HG02943 (cell line): ENCODE measurements at regions not wholly inside any gene's neighbourhood (a gene's known extent, or its start where the extent isn't known, plus 50 kb on each side); places are given as distances from the start of the nearest gene placed in this dataset.
"Not testable (repeated sequence)": the region's sequence is repeated elsewhere in the genome, so short reads cannot be mapped to it uniquely, and the experiment has no call there.

Experiments used
- ATAC-seq: cut with Tn5 transposase; IDR thresholded peaks from one replicate; pipeline ENCODE4 v1.9.1; 2021; ENCODE audit warnings: mild to moderate bottlenecking, low read depth, moderate library complexity; ENCODE audit not compliant: unreplicated experiment

GRCh38 chr4:158053801-158054200, 119.0 kb downstream of the GASK1B start:
- no peak for ATAC-seq

GRCh38 chr4:158053086-158053485, 119.7 kb downstream of the GASK1B start:
- no peak for ATAC-seq

GRCh38 chr4:158051401-158052235, 121.2 kb downstream of the GASK1B start:
- ATAC-seq: no peak

- ATAC-seq: no peak
Measured at GRCh38 chr4:158050942-158051341, 121.9 kb downstream of the GASK1B start.

- no peak for ATAC-seq
Measured at GRCh38 chr4:158046345-158046744, 126.5 kb downstream of the GASK1B start.

GRCh38 chr4:158043971-158044618, 128.7 kb downstream of the GASK1B start:
- no peak for ATAC-seq

GRCh38 chr4:158042591-158043030, 130.2 kb downstream of the GASK1B start:
- no peak for ATAC-seq

- no peak for ATAC-seq
Measured at GRCh38 chr4:158038718-158039117, 134.1 kb downstream of the GASK1B start.

GRCh38 chr4:158036998-158037397, 135.8 kb downstream of the GASK1B start:
- no peak for ATAC-seq

- no peak for ATAC-seq
Measured at GRCh38 chr4:158035662-158036195, 137.1 kb downstream of the GASK1B start.

GRCh38 chr4:158033416-158034120, 139.3 kb downstream of the GASK1B start:
- no peak for ATAC-seq

- ATAC-seq: no peak
Measured at GRCh38 chr4:158032733-158033415, 140.0 kb downstream of the GASK1B start.

GRCh38 chr4:158028381-158028780, 144.4 kb downstream of the GASK1B start:
- ATAC-seq: not testable (repeated sequence)

- ATAC-seq: no peak
Measured at GRCh38 chr4:158025131-158025530, 147.7 kb downstream of the GASK1B start.

- ATAC-seq: no peak
Measured at GRCh38 chr4:158020734-158021346, 152.0 kb downstream of the GASK1B start.

GRCh38 chr4:158020176-158020575, 152.6 kb downstream of the GASK1B start:
- ATAC-seq: no peak

GRCh38 chr4:158018831-158019230, 154.0 kb downstream of the GASK1B start:
- ATAC-seq: no peak

- ATAC-seq: no peak
Measured at GRCh38 chr4:158018221-158018830, 154.5 kb downstream of the GASK1B start.

GRCh38 chr4:158016511-158016910, 156.3 kb downstream of the GASK1B start:
- ATAC-seq: no peak

GRCh38 chr4:158015241-158015640, 157.6 kb downstream of the GASK1B start:
- no peak for ATAC-seq
